Kidney (tissue), 13 donors: ENCODE measurements at regions not wholly inside any gene's neighbourhood (a gene's known extent, or its start where the extent isn't known, plus 50 kb on each side); places are given as distances from the start of the nearest gene placed in this dataset.

Source experiments
- DNase-seq, 5 donors: peaks; one replicate each; pipeline ENCODE4 v3.0.0-alpha.2; 2013 to 2020
- FAIRE-seq: peaks from 2 replicates; lab custom pipeline; 2012; peaks lifted over from hg19 to GRCh38; lab: Jason Lieb, UNC
- H3K27ac ChIP-seq, 2 donors: one replicate each; pipeline ENCODE4 v1.7.0; 2013; ENCODE audit warnings: low read depth in 2 of 2, low read length in 2 of 2, inconsistent platforms in 1 of 2
- H3K27me3 ChIP-seq: one replicate; pipeline ENCODE4 v1.7.1; 2013; ENCODE audit warnings: low read length, inconsistent platforms; ENCODE audit not compliant: control insufficient read depth, insufficient read depth
- H3K36me3 ChIP-seq, 3 donors: one replicate each; pipeline versions ENCODE4 v1.7.0 to v1.7.1; 2013; ENCODE audit warnings: low read length in 3 of 3, control low read depth in 1 of 3, inconsistent platforms in 1 of 3; ENCODE audit not compliant: insufficient read depth in 3 of 3, control insufficient read depth in 2 of 3
- H3K4me1 ChIP-seq, 3 donors: one replicate each; pipeline versions ENCODE4 v1.7.0 to v1.7.1; 2013; ENCODE audit warnings: low read length in 3 of 3, inconsistent platforms in 1 of 3, low read depth in 1 of 3; ENCODE audit not compliant: control insufficient read depth in 2 of 3, insufficient read depth in 2 of 3
- H3K4me3 ChIP-seq, 3 donors: one replicate each; pipeline versions ENCODE4 v1.7.0 to v1.8.1; 2013; ENCODE audit warnings: low read length in 3 of 3, control low read depth in 1 of 3, inconsistent platforms in 1 of 3
- H3K9ac ChIP-seq, 3 donors: one replicate each; pipeline versions ENCODE4 v1.7.0 to v1.7.1; 2013; ENCODE audit warnings: low read length in 3 of 3, control low read depth in 1 of 3, inconsistent platforms in 1 of 3
- H3K9me3 ChIP-seq, 3 donors: one replicate each; pipeline versions ENCODE4 v1.7.0 to v1.7.1; 2013; ENCODE audit warnings: low read length in 3 of 3, control low read depth in 1 of 3, inconsistent platforms in 1 of 3; ENCODE audit not compliant: control insufficient read depth in 2 of 3, insufficient read depth in 1 of 3
- intact Hi-C: fragments of 100-400 bp; cut with DNase I; formaldehyde crosslinking; loops from one replicate; pipeline ENCODE4 v1.11.1; 2022
- TF ChIP-seq, protein P1 (sequence below): IDR thresholded peaks from 3 replicates; pipeline ENCODE4 v1.5.1; 2012; ENCODE audit warnings: mild to moderate bottlenecking, moderate library complexity, borderline replicate concordance; ENCODE audit not compliant: insufficient read depth; ENCODE audit errors: extremely low read depth
- donor health status: control.
- donor health status: control.
- donor health status: control.
- donor health status: control.
- donor health status: control.
- donor health status: DM: yes; HTN: yes; CAD: no.
- donor health status: Normal renal cell carcinoma (clear cell type).

- DNase-seq, result peak in 2 of 5 donors; percentile 57 to 76
- no peaks in the 10 kb centered on the region for H3K4me1 ChIP-seq
- TF ChIP-seq, protein P1, sequence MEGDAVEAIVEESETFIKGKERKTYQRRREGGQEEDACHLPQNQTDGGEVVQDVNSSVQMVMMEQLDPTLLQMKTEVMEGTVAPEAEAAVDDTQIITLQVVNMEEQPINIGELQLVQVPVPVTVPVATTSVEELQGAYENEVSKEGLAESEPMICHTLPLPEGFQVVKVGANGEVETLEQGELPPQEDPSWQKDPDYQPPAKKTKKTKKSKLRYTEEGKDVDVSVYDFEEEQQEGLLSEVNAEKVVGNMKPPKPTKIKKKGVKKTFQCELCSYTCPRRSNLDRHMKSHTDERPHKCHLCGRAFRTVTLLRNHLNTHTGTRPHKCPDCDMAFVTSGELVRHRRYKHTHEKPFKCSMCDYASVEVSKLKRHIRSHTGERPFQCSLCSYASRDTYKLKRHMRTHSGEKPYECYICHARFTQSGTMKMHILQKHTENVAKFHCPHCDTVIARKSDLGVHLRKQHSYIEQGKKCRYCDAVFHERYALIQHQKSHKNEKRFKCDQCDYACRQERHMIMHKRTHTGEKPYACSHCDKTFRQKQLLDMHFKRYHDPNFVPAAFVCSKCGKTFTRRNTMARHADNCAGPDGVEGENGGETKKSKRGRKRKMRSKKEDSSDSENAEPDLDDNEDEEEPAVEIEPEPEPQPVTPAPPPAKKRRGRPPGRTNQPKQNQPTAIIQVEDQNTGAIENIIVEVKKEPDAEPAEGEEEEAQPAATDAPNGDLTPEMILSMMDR, result no peak
- no peak overlapping the region for H3K9ac ChIP-seq
- intact Hi-C loops, result no loop called here
- FAIRE-seq, result no peak
- no peak overlapping the region for H3K27ac ChIP-seq
- H3K36me3 ChIP-seq, result no peaks in the 10 kb centered on the region
- no peak overlapping the region for H3K4me3 ChIP-seq
- H3K9me3 ChIP-seq, result no peaks in the 10 kb centered on the region
- no peaks in the 10 kb centered on the region for H3K27me3 ChIP-seq
Measured at GRCh38 chr12:29041621-29042020, 107.5 kb upstream of the FAR2 start.

- Histone ChIP-seq H3K27ac (no peak overlapping the region), H3K4me3 (no peak overlapping the region), H3K9me3 (no peaks in the 10 kb centered on the region), H3K9ac (no peak overlapping the region), H3K27me3 (no peaks in the 10 kb centered on the region), H3K36me3 (no peaks in the 10 kb centered on the region), H3K4me1 (no peaks in the 10 kb centered on the region)
- no peak for DNase-seq
- intact Hi-C loops, result no loop called here
- FAIRE-seq, result no peak
- TF ChIP-seq, protein P1, result no peak
Measured at GRCh38 chr12:29043069-29043468, 106.0 kb upstream of the FAR2 start.

GRCh38 chr12:29044799-29045198 lies 104.3 kb upstream of the FAR2 start:
- DNase-seq (no peak), FAIRE-seq (no peak)
- no peak overlapping the region for H3K9ac ChIP-seq
- no peak overlapping the region for H3K27ac ChIP-seq
- intact Hi-C loops, result no loop called here
- no peaks in the 10 kb centered on the region for H3K9me3 ChIP-seq
- TF ChIP-seq, protein P1, result no peak
- no peaks in the 10 kb centered on the region for H3K36me3 ChIP-seq
- H3K4me1 ChIP-seq, result no peaks in the 10 kb centered on the region
- no peaks in the 10 kb centered on the region for H3K27me3 ChIP-seq
- no peak overlapping the region for H3K4me3 ChIP-seq

- intact Hi-C loops, result no loop called here
- DNase-seq, result no peak
- Histone ChIP-seq H3K9ac (no peak overlapping the region), H3K9me3 (no peaks in the 10 kb centered on the region), H3K4me3 (no peak overlapping the region), H3K27me3 (no peaks in the 10 kb centered on the region), H3K36me3 (no peaks in the 10 kb centered on the region), H3K27ac (no peak overlapping the region), H3K4me1 (no peaks in the 10 kb centered on the region)
- no peak for FAIRE-seq
- TF ChIP-seq, protein P1, result no peak
Measured at GRCh38 chr12:29048787-29049186, 100.3 kb upstream of the FAR2 start.
